ENCODE measurements at regions not wholly inside any gene's neighbourhood (a gene's known extent, or its start where the extent isn't known, plus 50 kb on each side); places are given as distances from the start of the nearest gene placed in this dataset.

GRCh38 chr16:13540771-13541170 is 379.2 kb upstream of the ERCC4 start:
- TF ChIP-seq CTCF (conservative IDR thresholded peaks at IDR 0.05) (no peak), ZFX (IDR thresholded peaks at IDR 0.05) (no peak)
